PC-3 (cell line): ENCODE measurements at regions not wholly inside any gene's neighbourhood (a gene's known extent, or its start where the extent isn't known, plus 50 kb on each side); places are given as distances from the start of the nearest gene placed in this dataset.

ENCODE experiments used
- ATAC-seq: fragments of 200-7000 bp; cut with Tn5 transposase; 2 replicates; pipeline ENCODE4 v1.9.1; 2020; ENCODE audit warnings: mild to moderate bottlenecking, moderate library complexity
- BruUV-seq: library from RNA; stranded (reverse); fragments of 400-500 nt; replicated peaks from 2 replicates; lab custom pipeline; 2021; lab: Mats Ljungman, UMichigan
- CTCF ChIA-PET: fragments of 300-600 bp; sonication (Branson Sonifier 250); formaldehyde crosslinking; loops from one replicate; lab custom pipeline; 2022; ENCODE audit warnings: antibody characterized with exemption; lab: Charles Lee
- POLR2A ChIA-PET: fragments of 300-600 bp; sonication (Branson Sonifier 250); formaldehyde crosslinking; loops from one replicate; lab custom pipeline; 2022; ENCODE audit warnings: antibody characterized with exemption; ENCODE audit not compliant: unreplicated experiment; lab: Charles Lee
- DNase-seq: peaks from one replicate; pipeline ENCODE4 v3.0.0-alpha.2; 2015
- H2AFZ ChIP-seq: fragments of 300-600 bp; sonication (generic); 2 replicates; pipeline ENCODE4 v1.6.0; 2016; ENCODE audit warnings: antibody characterized with exemption, low read length
- H3F3A ChIP-seq: fragments of 300-600 bp; sonication (generic); one replicate; pipeline ENCODE4 v1.6.0; 2017; ENCODE audit warnings: antibody characterized with exemption, low read length, control low read depth, mild to moderate bottlenecking; ENCODE audit not compliant: unreplicated experiment
- H3K27ac ChIP-seq: fragments of 300-600 bp; sonication (generic); 2 replicates; pipeline ENCODE4 v1.5.1; 2016; ENCODE audit warnings: mild to moderate bottlenecking, low read length
- H3K27me3 ChIP-seq: fragments of 300-600 bp; sonication (generic); 2 replicates; pipeline ENCODE4 v1.6.1; 2016; ENCODE audit warnings: low read length, mixed read lengths
- H3K36me3 ChIP-seq: fragments of 300-600 bp; sonication (generic); 2 replicates; pipeline ENCODE4 v1.6.1; 2016; ENCODE audit warnings: low read depth, mixed run types, low read length, mixed read lengths
- H3K4me1 ChIP-seq: fragments of 300-600 bp; sonication (generic); 2 replicates; pipeline ENCODE4 v1.5.1; 2016; ENCODE audit warnings: low read length; ENCODE audit not compliant: insufficient read depth
- H3K4me2 ChIP-seq: fragments of 300-600 bp; sonication (generic); 2 replicates; pipeline ENCODE4 v1.6.0; 2016; ENCODE audit warnings: low read length
- H3K4me3 ChIP-seq: fragments of 300-600 bp; sonication (generic); 2 replicates; pipeline ENCODE4 v1.5.1; 2016; ENCODE audit warnings: mild to moderate bottlenecking, low read length, mixed read lengths
- H3K79me2 ChIP-seq: fragments of 300-600 bp; sonication (generic); 2 replicates; pipeline ENCODE4 v1.6.1; 2017; ENCODE audit warnings: low read length, mixed read lengths
- H3K9ac ChIP-seq: fragments of 300-600 bp; sonication (generic); 2 replicates; pipeline ENCODE4 v1.6.0; 2016; ENCODE audit warnings: mild to moderate bottlenecking, low read length
- H3K9me2 ChIP-seq: fragments of 300-600 bp; sonication (generic); replicated peaks from 2 replicates; pipeline ENCODE4 v1.6.1; 2016; ENCODE audit warnings: mixed run types, low read length, mixed read lengths
- H3K9me3 ChIP-seq: fragments of 300-600 bp; sonication (generic); 2 replicates; pipeline ENCODE4 v1.6.1; 2016; ENCODE audit warnings: low read length, mixed read lengths
- H4K20me1 ChIP-seq: fragments of 300-600 bp; sonication (generic); 2 replicates; pipeline ENCODE4 v1.6.1; 2016; ENCODE audit warnings: low read length, mixed read lengths
- EZH2 ChIP-seq: fragments of 300-600 bp; sonication (generic); IDR thresholded peaks from one replicate; pipeline ENCODE4 v1.6.1; 2017; ENCODE audit warnings: antibody characterized with exemption, mild to moderate bottlenecking, low read length; ENCODE audit not compliant: unreplicated experiment
- EZH2phosphoT487 ChIP-seq: fragments of 300-600 bp; sonication (generic); IDR thresholded peaks from 2 replicates; pipeline ENCODE4 v1.6.1; 2018; ENCODE audit warnings: mild to moderate bottlenecking, antibody characterized with exemption, low read length, borderline replicate concordance
- intact Hi-C: fragments of 100-400 bp; cut with micrococcal nuclease; formaldehyde crosslinking; loops from 2 replicates; pipeline ENCODE4 v1.9.0; 2023
- TF ChIP-seq, protein P1 (sequence below): fragments of 300-600 bp; sonication (generic); conservative IDR thresholded peaks from 2 replicates; pipeline ENCODE4 v1.5.1; 2017; ENCODE audit warnings: antibody characterized with exemption, low read depth, mild to moderate bottlenecking, low read length

DNA sequence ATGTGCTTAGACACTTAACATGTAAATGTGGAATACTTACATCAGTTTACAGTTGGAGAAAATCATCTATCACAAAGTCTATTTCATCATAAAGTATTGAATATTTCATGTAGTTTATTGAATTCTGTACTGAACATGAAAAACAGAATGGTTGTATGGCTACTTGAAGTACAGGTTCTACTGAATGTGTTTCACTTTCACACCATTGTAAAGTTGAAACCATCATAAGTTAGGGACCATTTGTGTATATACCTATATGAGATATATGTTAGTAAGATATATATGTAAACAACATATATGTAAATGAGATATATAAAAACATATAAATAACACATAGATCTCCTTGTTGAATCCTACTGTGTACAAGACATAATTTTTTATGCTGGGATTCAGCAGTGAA lies 63.0 kb upstream of the TAF11L2 start:
- ChIA-PET POLR2A (no interaction called here), CTCF (no interaction called here)
- BruUV-seq: no TSS peak
- Histone ChIP-seq H4K20me1 (no peaks in the 10 kb centered on the region), H3K9ac (no peak overlapping the region), H3K4me2 (no peak overlapping the region), H3K9me2 (no peaks in the 10 kb centered on the region), H3K27ac (no peak overlapping the region), H3K4me1 (no peaks in the 10 kb centered on the region), H3K36me3 (no peaks in the 10 kb centered on the region), H3F3A (no peaks in the 10 kb centered on the region), H3K9me3 (no peaks in the 10 kb centered on the region), H2AFZ (no peak overlapping the region), H3K27me3 (no peaks in the 10 kb centered on the region), H3K79me2 (no peaks in the 10 kb centered on the region), H3K4me3 (no peak overlapping the region)
- no peak for TF ChIP-seq EZH2
- TF ChIP-seq, protein P1, sequence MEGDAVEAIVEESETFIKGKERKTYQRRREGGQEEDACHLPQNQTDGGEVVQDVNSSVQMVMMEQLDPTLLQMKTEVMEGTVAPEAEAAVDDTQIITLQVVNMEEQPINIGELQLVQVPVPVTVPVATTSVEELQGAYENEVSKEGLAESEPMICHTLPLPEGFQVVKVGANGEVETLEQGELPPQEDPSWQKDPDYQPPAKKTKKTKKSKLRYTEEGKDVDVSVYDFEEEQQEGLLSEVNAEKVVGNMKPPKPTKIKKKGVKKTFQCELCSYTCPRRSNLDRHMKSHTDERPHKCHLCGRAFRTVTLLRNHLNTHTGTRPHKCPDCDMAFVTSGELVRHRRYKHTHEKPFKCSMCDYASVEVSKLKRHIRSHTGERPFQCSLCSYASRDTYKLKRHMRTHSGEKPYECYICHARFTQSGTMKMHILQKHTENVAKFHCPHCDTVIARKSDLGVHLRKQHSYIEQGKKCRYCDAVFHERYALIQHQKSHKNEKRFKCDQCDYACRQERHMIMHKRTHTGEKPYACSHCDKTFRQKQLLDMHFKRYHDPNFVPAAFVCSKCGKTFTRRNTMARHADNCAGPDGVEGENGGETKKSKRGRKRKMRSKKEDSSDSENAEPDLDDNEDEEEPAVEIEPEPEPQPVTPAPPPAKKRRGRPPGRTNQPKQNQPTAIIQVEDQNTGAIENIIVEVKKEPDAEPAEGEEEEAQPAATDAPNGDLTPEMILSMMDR: no peak
- no peak for ATAC-seq
- intact Hi-C loops: no loop called here
- no peak for DNase-seq

GRCh38 chr5:17436350-17436749 lies 61.7 kb upstream of the TAF11L2 start:
- no peak for DNase-seq
- Histone ChIP-seq H3K4me3 (peak overlapping the region; percentile 50), H3K4me1 (no peaks in the 10 kb centered on the region), H3F3A (no peaks in the 10 kb centered on the region), H3K27ac (no peak overlapping the region), H3K79me2 (no peaks in the 10 kb centered on the region), H3K27me3 (no peaks in the 10 kb centered on the region), H3K9me3 (no peaks in the 10 kb centered on the region), H4K20me1 (no peaks in the 10 kb centered on the region), H2AFZ (peak overlapping the region; percentile 80), H3K36me3 (no peaks in the 10 kb centered on the region), H3K9ac (no peak overlapping the region), H3K9me2 (no peaks in the 10 kb centered on the region), H3K4me2 (peak overlapping the region; percentile 76)
- TF ChIP-seq EZH2phosphoT487 (no peak), EZH2 (no peak)
- TF ChIP-seq, protein P1: no peak
- BruUV-seq: no TSS peak
- ATAC-seq: peak; percentile 46
- ChIA-PET CTCF (no interaction called here), POLR2A (no interaction called here)
- intact Hi-C loops: no loop called here

DNA sequence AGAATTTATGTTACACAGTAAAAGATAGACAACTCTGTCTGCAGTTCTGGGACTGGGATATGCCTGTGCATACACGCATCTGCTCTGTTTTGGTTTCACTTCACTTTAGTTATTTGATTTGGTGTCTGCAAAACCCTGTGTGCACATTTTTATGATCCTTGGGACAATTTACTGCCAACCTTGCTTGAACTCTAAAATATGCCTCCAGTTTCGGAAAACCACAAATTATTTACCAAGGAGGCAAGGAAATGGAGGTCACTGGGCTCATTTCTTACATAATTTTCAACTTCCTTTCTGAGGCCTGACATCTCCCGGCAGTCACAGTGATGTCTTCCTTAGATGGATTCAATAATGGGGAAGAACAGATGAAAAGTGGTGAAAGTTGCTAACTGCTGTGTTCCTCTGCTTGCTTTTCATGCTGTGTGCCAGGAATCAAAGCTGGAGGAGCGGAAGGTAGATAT lies 61.2 kb upstream of the TAF11L2 start:
- ChIA-PET POLR2A (no interaction called here), CTCF (no interaction called here)
- ATAC-seq (peak; percentile 66), DNase-seq (no peak)
- Histone ChIP-seq H3K27ac (no peak overlapping the region), H3K9me2 (no peaks in the 10 kb centered on the region), H3K27me3 (no peaks in the 10 kb centered on the region), H3K4me1 (no peaks in the 10 kb centered on the region), H3K79me2 (no peaks in the 10 kb centered on the region), H4K20me1 (no peaks in the 10 kb centered on the region), H3K4me3 (peak overlapping the region; percentile 50), H3F3A (no peaks in the 10 kb centered on the region), H3K36me3 (no peaks in the 10 kb centered on the region), H3K9me3 (no peaks in the 10 kb centered on the region), H3K9ac (no peak overlapping the region), H2AFZ (peak overlapping the region; percentile 80), H3K4me2 (peak overlapping the region; percentile 76)
- intact Hi-C loops: no loop called here
- no peak for TF ChIP-seq EZH2
- TF ChIP-seq, protein P1: no peak
- no peak for TF ChIP-seq EZH2phosphoT487
- no TSS peak for BruUV-seq
